ENCODE measurements at regions not wholly inside any gene's neighbourhood (a gene's known extent, or its start where the extent isn't known, plus 50 kb on each side); places are given as distances from the start of the nearest gene placed in this dataset.

GRCh38 chr2:74048147-74048546 is 63.4 kb downstream of the TET3 start (continued):
- TF ChIP-seq SAP30 (IDR thresholded peaks at IDR 0.05; ENCODE audit: insufficient read depth, insufficient replicate concordance, low read length): no peak
- TF ChIP-seq SP4 (IDR thresholded peaks at IDR 0.05; ENCODE audit: low read length): no peak
- no peak for TF ChIP-seq CEBPB (IDR thresholded peaks at IDR 0.05; ENCODE audit: low read depth, low read length)
- no peak for TF ChIP-seq E2F6 (IDR thresholded peaks at IDR 0.05)
